ENCODE measurements at regions not wholly inside any gene's neighbourhood (a gene's known extent, or its start where the extent isn't known, plus 50 kb on each side); places are given as distances from the start of the nearest gene placed in this dataset.

DNA sequence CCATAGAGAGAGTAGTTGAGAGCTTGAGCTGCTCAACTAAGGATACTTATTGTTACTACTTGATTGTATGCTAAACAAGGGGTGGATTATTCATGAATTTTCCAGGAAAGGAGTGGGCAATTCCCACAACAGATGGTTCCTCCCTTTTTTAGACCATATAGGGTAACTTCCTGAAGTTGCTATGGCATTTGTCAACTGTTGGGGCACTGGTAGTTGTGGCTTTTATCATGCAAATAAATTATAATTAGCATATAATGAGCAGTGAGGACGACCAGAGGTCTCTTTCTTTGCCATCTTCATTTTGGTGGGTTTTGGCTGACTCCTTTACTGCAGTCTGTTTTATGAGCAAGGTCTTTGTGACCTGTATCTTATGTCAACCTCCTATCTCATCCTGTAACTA, 1403.5 kb upstream of the PABPC4L start:
- no peaks in the 10 kb centered on the region for H3K36me3 ChIP-seq
- no peaks in the 10 kb centered on the region for H3K4me1 ChIP-seq
- no peak overlapping the region for H3K9ac ChIP-seq (ENCODE audit: low read depth in 2 of 2, low read length in 2 of 2)
- TF ChIP-seq, protein P1, sequence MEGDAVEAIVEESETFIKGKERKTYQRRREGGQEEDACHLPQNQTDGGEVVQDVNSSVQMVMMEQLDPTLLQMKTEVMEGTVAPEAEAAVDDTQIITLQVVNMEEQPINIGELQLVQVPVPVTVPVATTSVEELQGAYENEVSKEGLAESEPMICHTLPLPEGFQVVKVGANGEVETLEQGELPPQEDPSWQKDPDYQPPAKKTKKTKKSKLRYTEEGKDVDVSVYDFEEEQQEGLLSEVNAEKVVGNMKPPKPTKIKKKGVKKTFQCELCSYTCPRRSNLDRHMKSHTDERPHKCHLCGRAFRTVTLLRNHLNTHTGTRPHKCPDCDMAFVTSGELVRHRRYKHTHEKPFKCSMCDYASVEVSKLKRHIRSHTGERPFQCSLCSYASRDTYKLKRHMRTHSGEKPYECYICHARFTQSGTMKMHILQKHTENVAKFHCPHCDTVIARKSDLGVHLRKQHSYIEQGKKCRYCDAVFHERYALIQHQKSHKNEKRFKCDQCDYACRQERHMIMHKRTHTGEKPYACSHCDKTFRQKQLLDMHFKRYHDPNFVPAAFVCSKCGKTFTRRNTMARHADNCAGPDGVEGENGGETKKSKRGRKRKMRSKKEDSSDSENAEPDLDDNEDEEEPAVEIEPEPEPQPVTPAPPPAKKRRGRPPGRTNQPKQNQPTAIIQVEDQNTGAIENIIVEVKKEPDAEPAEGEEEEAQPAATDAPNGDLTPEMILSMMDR (IDR thresholded peaks at IDR 0.05), result no peak
- DNase-seq, result no peak
- no peaks in the 10 kb centered on the region for H3K9me3 ChIP-seq
- H3K27me3 ChIP-seq, result no peaks in the 10 kb centered on the region
- H3K27ac ChIP-seq, result no peak overlapping the region
- H3K4me3 ChIP-seq, result no peak overlapping the region
- intact Hi-C loops (cut with DNase I), result no loop called here

DNA sequence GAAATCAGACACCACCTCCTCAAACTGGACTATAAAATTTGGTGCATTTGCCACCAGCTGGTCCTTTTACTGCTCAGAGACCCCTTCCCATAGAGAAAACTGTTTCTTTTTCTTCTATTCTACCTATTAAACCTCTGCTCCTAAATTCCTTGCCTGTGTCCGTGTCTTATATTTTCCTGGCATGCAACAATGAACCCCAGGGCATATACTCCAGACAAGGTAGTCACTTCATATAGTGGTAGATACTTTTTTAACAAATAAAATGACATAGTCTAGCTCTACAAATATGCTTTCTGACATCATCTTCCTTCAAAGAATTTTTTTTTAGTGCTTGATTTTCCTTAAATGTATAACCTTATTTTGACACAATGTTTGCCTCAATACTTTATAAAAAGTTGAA, 1402.9 kb upstream of the PABPC4L start:
- intact Hi-C loops (cut with DNase I), result no loop called here
- no peak for DNase-seq
- Histone ChIP-seq H3K9ac (ENCODE audit: low read depth in 2 of 2, low read length in 2 of 2) (no peak overlapping the region), H3K4me1 (no peaks in the 10 kb centered on the region), H3K27ac (no peak overlapping the region), H3K4me3 (no peak overlapping the region), H3K27me3 (no peaks in the 10 kb centered on the region), H3K36me3 (no peaks in the 10 kb centered on the region), H3K9me3 (no peaks in the 10 kb centered on the region)
- TF ChIP-seq, protein P1 (IDR thresholded peaks at IDR 0.05), result no peak

DNA sequence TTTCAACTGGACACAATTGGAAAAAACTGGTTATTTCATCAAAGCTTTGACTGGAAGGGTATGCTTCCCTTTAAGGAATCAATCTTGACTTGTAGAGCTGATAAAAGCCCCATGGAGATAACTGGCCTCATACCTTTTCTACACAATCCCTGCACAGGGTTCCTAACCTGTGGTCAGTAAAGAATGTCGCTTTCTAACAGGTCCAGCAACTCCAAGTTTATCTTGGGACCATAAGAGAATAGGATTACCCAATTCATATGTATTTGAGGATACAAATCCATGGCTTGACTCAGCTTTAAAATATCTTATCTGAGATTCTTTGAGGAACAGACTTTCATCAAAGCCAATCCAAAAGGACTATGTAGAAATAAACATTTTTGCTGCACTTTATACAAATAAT, 1399.8 kb upstream of the PABPC4L start:
- H3K4me1 ChIP-seq, result no peaks in the 10 kb centered on the region
- no peaks in the 10 kb centered on the region for H3K27me3 ChIP-seq
- no peak overlapping the region for H3K4me3 ChIP-seq
- no peak overlapping the region for H3K9ac ChIP-seq (ENCODE audit: low read depth in 2 of 2, low read length in 2 of 2)
- no peaks in the 10 kb centered on the region for H3K9me3 ChIP-seq
- DNase-seq, result no peak
- no peak overlapping the region for H3K27ac ChIP-seq
- intact Hi-C loops (cut with DNase I), result no loop called here
- TF ChIP-seq, protein P1 (IDR thresholded peaks at IDR 0.05), result no peak
- no peaks in the 10 kb centered on the region for H3K36me3 ChIP-seq

DNA sequence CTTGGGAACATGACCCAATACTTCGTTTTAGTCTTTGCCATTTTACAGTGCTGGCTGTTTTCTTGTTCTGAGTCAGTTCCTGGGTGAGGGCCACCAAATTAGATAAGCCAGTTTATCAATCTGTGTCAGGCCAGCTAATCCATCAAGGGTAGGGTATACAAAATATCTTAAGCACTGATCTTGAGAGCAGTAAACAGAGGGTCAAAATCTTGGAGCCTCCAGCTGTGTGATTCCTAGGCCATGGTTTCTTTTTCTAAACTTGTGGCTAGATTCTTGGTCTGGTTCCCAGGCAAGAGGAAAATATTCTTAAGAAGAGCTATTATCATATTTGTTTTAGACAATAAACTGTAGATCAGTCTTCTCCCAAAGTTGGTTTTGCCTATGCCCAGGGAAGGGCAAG, 1396.6 kb upstream of the PABPC4L start:
- no peaks in the 10 kb centered on the region for H3K36me3 ChIP-seq
- TF ChIP-seq, protein P1 (IDR thresholded peaks at IDR 0.05), result no peak
- intact Hi-C loops (cut with DNase I), result no loop called here
- H3K27me3 ChIP-seq, result no peaks in the 10 kb centered on the region
- DNase-seq, result no peak
- H3K4me3 ChIP-seq, result no peak overlapping the region
- no peaks in the 10 kb centered on the region for H3K9me3 ChIP-seq
- H3K4me1 ChIP-seq, result no peaks in the 10 kb centered on the region
- H3K27ac ChIP-seq, result no peak overlapping the region
- no peak overlapping the region for H3K9ac ChIP-seq (ENCODE audit: low read depth in 2 of 2, low read length in 2 of 2)

DNA sequence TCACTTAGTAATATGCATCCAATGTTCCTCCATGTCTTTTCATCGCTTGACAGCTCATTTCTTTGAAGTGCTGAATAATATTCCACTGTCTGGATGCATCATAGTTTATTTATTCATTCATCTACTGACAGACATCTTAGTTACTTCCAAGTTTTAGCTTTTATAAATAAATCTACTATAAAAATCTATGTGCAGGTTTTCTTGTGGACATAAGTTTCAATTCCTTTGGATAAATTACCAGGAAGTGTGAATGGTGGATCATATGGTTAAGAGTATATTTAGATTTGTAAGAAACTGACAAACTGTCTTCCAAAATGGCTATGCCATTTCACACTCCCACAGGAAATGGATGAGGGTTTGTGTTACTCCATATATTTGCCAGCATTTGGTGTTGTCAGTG, 1392.9 kb upstream of the PABPC4L start:
- Histone ChIP-seq H3K36me3 (no peaks in the 10 kb centered on the region), H3K9ac (ENCODE audit: low read depth in 2 of 2, low read length in 2 of 2) (no peak overlapping the region), H3K27ac (no peak overlapping the region), H3K4me3 (no peak overlapping the region), H3K9me3 (no peaks in the 10 kb centered on the region), H3K27me3 (no peaks in the 10 kb centered on the region), H3K4me1 (no peaks in the 10 kb centered on the region)
- intact Hi-C loops (cut with DNase I), result no loop called here
- DNase-seq, result no peak
- TF ChIP-seq, protein P1 (IDR thresholded peaks at IDR 0.05), result no peak

DNA sequence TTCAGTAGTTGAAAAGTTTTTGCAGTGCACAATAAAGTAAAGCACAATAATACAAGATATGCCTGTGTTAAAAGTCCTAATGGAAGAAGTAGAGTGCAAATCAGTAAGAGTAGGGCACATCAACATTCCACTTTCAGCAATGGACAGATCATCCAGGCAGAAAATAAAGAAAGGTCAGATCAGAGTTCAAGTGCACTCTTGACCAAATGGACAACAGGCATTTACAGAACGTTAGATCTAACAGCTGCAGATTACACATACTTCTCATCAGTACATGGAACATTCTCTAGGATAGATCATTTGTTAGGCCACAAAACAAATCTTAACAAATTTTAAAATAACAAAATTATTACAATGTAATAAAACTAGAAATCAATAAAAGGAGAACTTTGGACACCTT, 1373.5 kb upstream of the PABPC4L start:
- Histone ChIP-seq H3K36me3 (no peaks in the 10 kb centered on the region), H3K4me3 (no peak overlapping the region), H3K27me3 (no peaks in the 10 kb centered on the region), H3K9me3 (no peaks in the 10 kb centered on the region), H3K27ac (no peak overlapping the region), H3K9ac (ENCODE audit: low read depth in 2 of 2, low read length in 2 of 2) (no peak overlapping the region), H3K4me1 (no peaks in the 10 kb centered on the region)
- TF ChIP-seq, protein P1 (IDR thresholded peaks at IDR 0.05), result no peak
- intact Hi-C loops (cut with DNase I), result no loop called here
- no peak for DNase-seq
